HepG2 (cell line): ENCODE measurements at regions not wholly inside any gene's neighbourhood (a gene's known extent, or its start where the extent isn't known, plus 50 kb on each side); places are given as distances from the start of the nearest gene placed in this dataset.

Experiments
- ATAC-seq: fragments of 200-7000 bp; cut with Tn5 transposase; 3 replicates; pipeline ENCODE4 v1.9.1; 2020; ENCODE audit warnings: mild to moderate bottlenecking, moderate library complexity
- BruUV-seq: library from RNA; stranded (reverse); fragments of 400-500 nt; replicated peaks from 2 replicates; lab custom pipeline; 2021; lab: Mats Ljungman, UMichigan
- CTCF ChIA-PET: fragments of 300-600 bp; formaldehyde crosslinking; extraction: SDS; loops from one replicate; lab custom pipeline; 2021; ENCODE audit warnings: low total read pairs, inconsistent platforms, low intra/inter-chr PET ratio; lab: Yijun Ruan, JAX
- POLR2A ChIA-PET: fragments of 350-600 bp; sonication (Branson Sonifier 250); formaldehyde crosslinking; loops from one replicate; lab custom pipeline; 2020; ENCODE audit warnings: antibody characterized with exemption, inconsistent platforms; lab: Yijun Ruan, JAX
- DNase-seq: peaks from one replicate; pipeline ENCODE4 v3.0.0-alpha.2; 2015; ENCODE audit warnings: low spot score
- FAIRE-seq: peaks from 3 replicates; lab custom pipeline; 2011; peaks lifted over from hg19 to GRCh38; lab: Jason Lieb, UNC
- H2AFZ ChIP-seq: one replicate; pipeline ENCODE4 v1.6.1; 2011; ENCODE audit warnings: low read length, inconsistent platforms
- H3K27ac ChIP-seq: fragments of 300-600 bp; 3 replicates; pipeline ENCODE4 v1.8.0; 2011; ENCODE audit warnings: mixed run types, mild to moderate bottlenecking, mixed read lengths, low read length, inconsistent platforms; ENCODE audit not compliant: insufficient read depth; ENCODE audit errors: extremely low read length
- H3K27me3 ChIP-seq, 2 experiments: fragments of 200-600 bp in 1 of 2; 2 replicates in 1 of 2; 3 replicates in 1 of 2; pipeline versions ENCODE4 v1.6.0 to v1.8.0; 2011; ENCODE audit warnings: low read length in 2 of 2, mild to moderate bottlenecking in 2 of 2, moderate library complexity in 2 of 2, inconsistent platforms in 1 of 2; ENCODE audit not compliant: insufficient read depth in 2 of 2, control insufficient read depth in 1 of 2
- H3K36me3 ChIP-seq, 2 experiments: fragments of 200-600 bp in 1 of 2; replicated peaks in 1 of 2; 2 replicates in 1 of 2; 3 replicates in 1 of 2; pipeline versions ENCODE4 v1.5.1 to v1.8.0; 2011; ENCODE audit warnings: low read length in 2 of 2, inconsistent platforms in 1 of 2; ENCODE audit not compliant: insufficient read depth in 2 of 2, control insufficient read depth in 1 of 2
- H3K4me1 ChIP-seq: 2 replicates; pipeline ENCODE4 v1.5.1; 2012; ENCODE audit warnings: low read length, inconsistent platforms; ENCODE audit not compliant: insufficient read depth
- H3K4me2 ChIP-seq: 2 replicates; pipeline ENCODE4 v1.6.0; 2011; ENCODE audit warnings: low read depth, low read length, inconsistent platforms
- H3K4me3 ChIP-seq, 3 experiments: fragments of 200-600 bp in 1 of 3; sonication (generic), shearing (Covaris generic) in 1 of 3; replicated peaks in 1 of 3; 2 replicates each; pipeline ENCODE4 v1.5.1; 2011 to 2016; ENCODE audit warnings: low read length in 3 of 3, inconsistent platforms in 2 of 3, low read depth in 2 of 3, mild to moderate bottlenecking in 2 of 3, control low read depth in 1 of 3, mixed read lengths in 1 of 3; ENCODE audit not compliant: insufficient read depth in 1 of 3
- H3K79me2 ChIP-seq: one replicate; pipeline ENCODE4 v1.6.1; 2011; ENCODE audit warnings: low read length, inconsistent platforms; ENCODE audit not compliant: insufficient read depth
- H3K9ac ChIP-seq: 2 replicates; pipeline ENCODE4 v1.6.0; 2011; ENCODE audit warnings: mild to moderate bottlenecking, low read depth, low read length, inconsistent platforms; ENCODE audit not compliant: insufficient read depth
- H3K9me3 ChIP-seq: 2 replicates; pipeline ENCODE4 v1.5.1; 2012; ENCODE audit warnings: mild to moderate bottlenecking, low read length
- H4K20me1 ChIP-seq: 2 replicates; pipeline ENCODE4 v1.6.0; 2011; ENCODE audit warnings: inconsistent platforms, mild to moderate bottlenecking, low read length, moderate library complexity; ENCODE audit not compliant: insufficient read depth
- FOXM1 ChIP-seq: sonication (generic); formaldehyde crosslinking; IDR thresholded peaks from 2 replicates; pipeline ENCODE4 v1.5.0; 2020; ENCODE audit warnings: missing genetic modification reagents
- HMGXB3 ChIP-seq: sonication (generic); formaldehyde crosslinking; IDR thresholded peaks from 2 replicates; pipeline ENCODE4 v1.4.0; 2020; ENCODE audit warnings: missing genetic modification reagents, borderline replicate concordance
- HNRNPH1 ChIP-seq: fragments of 200-400 bp; formaldehyde crosslinking; optimal IDR thresholded peaks from 2 replicates; pipeline ENCODE3; 2017; ENCODE audit warnings: mild to moderate bottlenecking, low read depth, low read length
- KAT7 ChIP-seq: IDR thresholded peaks from 2 replicates; pipeline ENCODE4 v1.6.1; 2018; ENCODE audit warnings: borderline replicate concordance, missing compliant biosample characterization
- MAFK ChIP-seq, 2 experiments: IDR thresholded peaks in 1 of 2; conservative IDR thresholded peaks in 1 of 2; 2 replicates each; pipeline ENCODE4 v1.6.1; 2011; ENCODE audit warnings: improper control_type of control experiment in 2 of 2, low read length in 2 of 2
- SMAD1 ChIP-seq: sonication (generic); formaldehyde crosslinking; IDR thresholded peaks from 2 replicates; pipeline ENCODE4 v1.4.0; 2020; ENCODE audit warnings: missing genetic modification reagents, low read depth, mild to moderate bottlenecking, borderline replicate concordance
- ZBTB44 ChIP-seq: sonication (generic); formaldehyde crosslinking; IDR thresholded peaks from 2 replicates; pipeline ENCODE4 v1.4.0; 2020; ENCODE audit warnings: missing genetic modification reagents
- ZNF10 ChIP-seq: sonication (generic); formaldehyde crosslinking; IDR thresholded peaks from 2 replicates; pipeline ENCODE4 v1.4.0; 2020; ENCODE audit warnings: mild to moderate bottlenecking, low read depth, missing genetic modification reagents, borderline replicate concordance
- ZNF136 ChIP-seq: sonication (generic); formaldehyde crosslinking; IDR thresholded peaks from 2 replicates; pipeline ENCODE4 v1.8.1; 2022; ENCODE audit warnings: low read depth, mild to moderate bottlenecking, moderate library complexity, missing genetic modification reagents
- ZNF232 ChIP-seq: sonication (generic); formaldehyde crosslinking; IDR thresholded peaks from 2 replicates; pipeline ENCODE4 v1.4.0; 2020; ENCODE audit warnings: missing genetic modification reagents, borderline replicate concordance
- ZNF234 ChIP-seq: sonication (generic); formaldehyde crosslinking; conservative IDR thresholded peaks from 2 replicates; pipeline ENCODE4 v1.5.1; 2020; ENCODE audit warnings: mild to moderate bottlenecking, missing genetic modification reagents
- ZNF24 ChIP-seq: fragments of 450-650 bp; IDR thresholded peaks from 2 replicates; pipeline ENCODE4 v1.6.1; 2017; ENCODE audit warnings: antibody characterized with exemption, mild to moderate bottlenecking
- ZNF773 ChIP-seq: sonication (generic); formaldehyde crosslinking; IDR thresholded peaks from 2 replicates; pipeline ENCODE4 v1.4.0; 2020; ENCODE audit warnings: missing genetic modification reagents, borderline replicate concordance
- WGBS: methylation state at CpG from one replicate; pipeline ENCODE4 v1.1.6; 2017; ENCODE audit warnings: low lambda C conversion rate; 5-methylcytosine and 5-hydroxymethylcytosine counted together
- in situ Hi-C: cut with HindIII; loops from 2 replicates; pipeline ENCODE4 v1.10.0; 2017; ENCODE audit warnings: low pct_unique_long_range_greater_than_20kb; ENCODE audit not compliant: extremely low pct_ligation_motif_present
- intact Hi-C: fragments of 100-400 bp; cut with micrococcal nuclease; formaldehyde crosslinking; loops from one replicate; pipeline ENCODE4 v1.10.0; 2022; ENCODE audit not compliant: unreplicated experiment
- TF ChIP-seq, protein P1 (sequence below): sonication (generic); formaldehyde crosslinking; IDR thresholded peaks from 2 replicates; pipeline ENCODE4 v1.5.1; 2020; ENCODE audit warnings: mild to moderate bottlenecking, missing genetic modification reagents, moderate library complexity
- TF ChIP-seq, protein P2 (sequence below): IDR thresholded peaks from 2 replicates; pipeline ENCODE4 v1.6.1; 2018; ENCODE audit warnings: missing genetic modification reagents

DNA sequence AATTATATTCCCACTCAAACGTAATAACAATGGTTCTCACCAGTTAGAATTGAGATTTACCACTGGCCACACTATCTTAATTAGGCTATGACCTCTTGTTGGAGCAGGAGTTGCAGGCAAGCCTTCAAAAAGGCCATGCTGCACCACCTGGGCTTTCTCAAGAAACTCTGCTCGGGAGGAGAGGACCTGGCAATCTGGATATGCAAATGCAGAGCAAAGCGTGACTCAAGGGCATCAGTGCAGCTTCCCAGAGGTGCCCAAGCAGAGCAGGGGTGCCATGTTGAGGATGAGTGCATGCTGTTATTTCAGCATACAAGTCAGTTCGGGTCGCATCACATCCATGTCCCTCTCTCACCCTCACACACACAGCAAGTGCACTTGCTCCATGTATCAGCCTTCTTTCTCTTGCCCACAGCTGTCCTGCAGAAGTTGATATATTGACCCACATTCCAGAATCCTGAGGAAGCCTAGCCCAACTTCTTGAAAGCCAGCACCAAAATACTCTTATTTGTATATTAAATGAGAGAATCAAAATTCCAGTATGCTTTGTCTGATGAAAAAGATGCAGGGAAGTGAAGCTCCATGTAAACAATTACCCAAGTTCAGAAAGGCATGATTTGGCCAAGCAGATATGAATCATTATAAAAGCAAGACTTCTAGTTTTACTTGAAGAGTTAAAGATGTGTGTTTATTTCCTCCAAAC, 55.7 kb upstream of the IL6 start (continued):
- TF ChIP-seq MAFK (conservative IDR thresholded peaks at IDR 0.05 in 1 of 2, IDR thresholded peaks at IDR 0.05 in 1 of 2; ENCODE audit: low read length in 2 of 2) (no peak), ZNF10 (CRISPR knock-in tag) (no peak), ZNF773 (CRISPR knock-in tag) (no peak)

DNA sequence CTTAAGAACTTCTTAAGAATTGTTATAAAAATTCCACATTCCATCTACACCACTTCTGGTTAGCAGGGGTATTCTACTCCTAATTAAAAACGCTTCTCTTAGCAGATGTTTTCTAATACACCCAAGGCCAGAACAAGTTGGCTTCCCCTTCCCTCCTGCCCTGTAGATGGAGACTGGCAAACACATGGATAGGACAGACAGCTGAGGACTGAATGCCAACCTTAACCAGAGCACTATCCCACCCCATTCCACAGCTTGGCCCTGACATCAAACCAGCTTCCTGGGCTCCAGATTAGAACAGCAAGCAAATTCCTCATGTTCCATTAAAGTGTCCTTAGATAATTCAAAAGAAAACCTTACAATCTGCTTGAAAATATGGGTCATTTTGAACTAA, 56.6 kb upstream of the IL6 start:
- no peak overlapping the region for H2AFZ ChIP-seq
- no peak overlapping the region for H3K4me3 ChIP-seq
- FAIRE-seq (no peak), ATAC-seq (no peak), DNase-seq (no peak)
- BruUV-seq = no TSS peak
- ChIA-PET POLR2A (no interaction called here), CTCF (no interaction called here)
- no peak overlapping the region for H3K4me2 ChIP-seq
- whole genome bisulfite sequencing = 26% methylated on average over 1 of the region's 1 CpG
- in situ Hi-C loops (no loop called here), intact Hi-C loops (no loop called here)
- no peaks in the 10 kb centered on the region; a peak in 1 of 5 replicates for H3K27me3 ChIP-seq
- H3K27ac ChIP-seq = no peak overlapping the region
- no peaks in the 10 kb centered on the region for H3K36me3 ChIP-seq
- H3K79me2 ChIP-seq = no peaks in the 10 kb centered on the region
- H4K20me1 ChIP-seq = no peaks in the 10 kb centered on the region
- no peak overlapping the region for H3K9ac ChIP-seq
- H3K4me1 ChIP-seq = peaks cover 26% of the 10 kb centered on the region
- H3K9me3 ChIP-seq = no peaks in the 10 kb centered on the region
- TF ChIP-seq KAT7 (CRISPR knock-in tag) (no peak), HMGXB3 (CRISPR knock-in tag) (no peak), HNRNPH1 (no peak), ZNF136 (CRISPR knock-in tag) (no peak), ZNF234 (CRISPR knock-in tag) (no peak), ZNF232 (CRISPR knock-in tag) (no peak), ZNF24 (no peak), SMAD1 (CRISPR knock-in tag) (no peak), FOXM1 (no peak), ZBTB44 (CRISPR knock-in tag) (no peak)
- TF ChIP-seq, protein P1, sequence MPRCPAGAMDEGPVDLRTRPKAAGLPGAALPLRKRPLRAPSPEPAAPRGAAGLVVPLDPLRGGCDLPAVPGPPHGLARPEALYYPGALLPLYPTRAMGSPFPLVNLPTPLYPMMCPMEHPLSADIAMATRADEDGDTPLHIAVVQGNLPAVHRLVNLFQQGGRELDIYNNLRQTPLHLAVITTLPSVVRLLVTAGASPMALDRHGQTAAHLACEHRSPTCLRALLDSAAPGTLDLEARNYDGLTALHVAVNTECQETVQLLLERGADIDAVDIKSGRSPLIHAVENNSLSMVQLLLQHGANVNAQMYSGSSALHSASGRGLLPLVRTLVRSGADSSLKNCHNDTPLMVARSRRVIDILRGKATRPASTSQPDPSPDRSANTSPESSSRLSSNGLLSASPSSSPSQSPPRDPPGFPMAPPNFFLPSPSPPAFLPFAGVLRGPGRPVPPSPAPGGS (CRISPR knock-in tag) = no peak
- TF ChIP-seq, protein P2, sequence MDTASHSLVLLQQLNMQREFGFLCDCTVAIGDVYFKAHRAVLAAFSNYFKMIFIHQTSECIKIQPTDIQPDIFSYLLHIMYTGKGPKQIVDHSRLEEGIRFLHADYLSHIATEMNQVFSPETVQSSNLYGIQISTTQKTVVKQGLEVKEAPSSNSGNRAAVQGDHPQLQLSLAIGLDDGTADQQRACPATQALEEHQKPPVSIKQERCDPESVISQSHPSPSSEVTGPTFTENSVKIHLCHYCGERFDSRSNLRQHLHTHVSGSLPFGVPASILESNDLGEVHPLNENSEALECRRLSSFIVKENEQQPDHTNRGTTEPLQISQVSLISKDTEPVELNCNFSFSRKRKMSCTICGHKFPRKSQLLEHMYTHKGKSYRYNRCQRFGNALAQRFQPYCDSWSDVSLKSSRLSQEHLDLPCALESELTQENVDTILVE (CRISPR knock-in tag) = no peak
